ENCODE measurements at regions not wholly inside any gene's neighbourhood (a gene's known extent, or its start where the extent isn't known, plus 50 kb on each side); places are given as distances from the start of the nearest gene placed in this dataset.

DNA sequence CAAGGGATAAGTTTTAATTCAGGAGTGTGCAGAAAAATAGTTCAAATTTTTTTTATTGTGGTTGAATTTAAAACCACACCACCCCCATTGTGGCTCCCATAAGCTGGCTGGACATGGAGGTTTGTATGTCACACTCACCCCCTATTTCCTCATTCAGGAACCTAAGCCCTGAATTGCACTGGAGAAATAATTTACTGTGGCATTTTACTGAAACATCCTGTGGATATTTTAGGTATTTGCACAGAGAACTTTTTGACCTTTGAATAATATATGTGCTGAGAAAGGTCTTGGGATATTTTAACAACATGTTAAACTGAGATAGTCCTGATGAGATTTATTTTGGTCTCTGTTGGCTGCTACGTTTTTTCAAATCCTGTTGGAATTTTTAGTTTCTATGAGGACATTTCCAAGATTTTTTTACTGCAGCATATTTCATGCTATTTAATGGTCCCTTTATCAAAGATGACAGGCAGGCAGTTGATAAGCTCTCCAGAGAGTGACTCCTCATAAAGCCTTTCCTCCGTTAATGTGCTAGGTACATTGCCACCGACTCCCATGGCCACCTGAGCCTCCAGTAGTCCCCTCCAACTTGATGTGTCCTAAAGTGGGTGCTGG, 51.2 kb upstream of the PALM2AKAP2 start:
- DNase-seq (ENCODE audit: low read depth in 2 of 3, low spot score in 2 of 3): no peak

DNA sequence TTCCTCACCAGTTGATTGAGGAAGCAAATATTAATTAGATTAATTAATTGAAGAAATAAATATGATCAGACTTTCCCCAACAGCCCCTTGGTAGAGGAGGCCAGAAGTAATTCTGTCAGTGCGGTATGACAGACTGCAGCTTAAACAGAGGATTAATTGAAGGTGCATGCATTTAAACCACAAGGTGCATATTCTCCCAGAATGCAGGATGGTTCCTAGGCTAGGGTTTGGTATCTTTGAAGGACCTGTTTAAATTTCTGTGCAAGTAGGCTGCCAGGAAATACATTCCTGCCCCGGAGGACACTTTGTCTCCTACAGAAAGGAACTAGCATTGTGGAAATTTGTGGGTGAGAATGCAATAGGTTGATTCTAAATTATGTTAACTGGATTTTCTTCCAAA, 50.5 kb upstream of the PALM2AKAP2 start:
- DNase-seq (ENCODE audit: low read depth in 2 of 3, low spot score in 2 of 3): no peak

All from hematopoietic multipotent progenitor cell (in vitro differentiated cells).